ENCODE measurements at regions not wholly inside any gene's neighbourhood (a gene's known extent, or its start where the extent isn't known, plus 50 kb on each side); places are given as distances from the start of the nearest gene placed in this dataset.
"Not testable (repeated sequence)": the region's sequence is repeated elsewhere in the genome, so short reads cannot be mapped to it uniquely, and the experiment has no call there.

DNA sequence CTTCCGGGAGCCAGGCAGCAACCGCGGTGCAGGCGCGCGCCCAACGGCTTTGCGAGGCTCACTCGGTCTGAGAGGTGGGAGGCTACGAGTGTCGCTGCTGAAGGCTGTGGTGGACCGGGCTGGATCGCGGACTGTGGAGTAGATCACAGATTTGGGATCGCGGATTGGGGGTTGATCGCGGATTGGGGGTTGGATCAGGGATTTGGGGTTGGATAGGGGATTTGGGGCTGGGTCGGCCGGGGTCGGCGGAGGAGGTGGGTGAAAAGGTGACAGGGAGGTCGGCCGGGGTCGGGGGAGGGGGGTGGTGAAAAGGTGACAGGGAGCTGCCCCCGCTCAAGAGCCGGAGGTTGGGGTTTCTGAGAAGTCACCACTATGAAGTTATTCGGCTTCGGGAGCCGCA is 1433.6 kb upstream of the TPTE start:
- not testable (repeated sequence) for H3K36me3 Mint-ChIP-seq; H3K4me1 Mint-ChIP-seq; H3K4me3 Mint-ChIP-seq; H3K27ac Mint-ChIP-seq; DNase-seq; H3K9me3 Mint-ChIP-seq; H3K27me3 Mint-ChIP-seq (ENCODE audit: low read depth in 3 of 3)

DNA sequence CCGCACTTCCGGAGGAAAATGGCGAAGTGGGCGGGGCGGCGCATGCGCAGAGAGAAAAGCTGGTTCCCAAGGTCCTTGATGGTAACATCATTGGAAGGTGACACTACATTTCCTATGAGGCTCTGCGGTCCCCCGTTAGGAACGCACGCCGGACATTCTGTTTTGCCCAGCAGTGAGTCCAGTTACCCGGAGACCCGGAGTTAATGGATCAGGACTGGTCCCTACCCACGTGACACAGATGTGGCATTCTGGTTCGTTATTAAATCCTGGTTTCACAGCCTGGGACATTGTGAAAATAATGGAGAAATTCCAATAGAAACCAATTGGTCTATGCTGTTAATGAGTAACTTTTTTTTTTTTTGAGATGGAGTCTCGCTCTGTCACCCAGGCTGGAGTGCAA is 1391.6 kb upstream of the TPTE start:
- peak overlapping the region in 1 of 6 donors; percentile 67 for H3K27ac Mint-ChIP-seq
- peak overlapping the region in 1 of 5 donors; percentile 78 for H3K4me3 Mint-ChIP-seq
- not testable (repeated sequence) for H3K9me3 Mint-ChIP-seq; DNase-seq; H3K36me3 Mint-ChIP-seq; H3K27me3 Mint-ChIP-seq (ENCODE audit: low read depth in 3 of 3); H3K4me1 Mint-ChIP-seq

DNA sequence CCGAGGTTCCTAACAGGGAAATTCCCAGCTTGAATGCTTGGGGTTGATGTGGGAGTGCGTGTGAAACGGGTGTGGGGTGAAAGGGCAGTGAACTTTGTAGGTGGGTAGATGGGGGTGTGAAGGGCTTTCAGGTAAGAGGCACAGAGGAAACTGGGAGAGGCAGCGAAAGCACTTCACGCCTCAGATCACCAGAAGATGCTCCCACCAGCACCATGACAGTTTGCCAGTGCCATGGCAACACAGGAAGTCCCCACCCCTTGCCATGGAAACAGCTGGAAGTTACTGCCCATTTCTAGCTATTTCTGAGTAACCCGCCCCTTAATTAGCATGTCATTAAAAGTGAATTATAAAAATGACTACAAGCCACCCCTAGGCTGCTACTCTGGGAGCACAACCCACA is 1390.6 kb upstream of the TPTE start:
- not testable (repeated sequence) for H3K27ac Mint-ChIP-seq; H3K36me3 Mint-ChIP-seq; DNase-seq; H3K9me3 Mint-ChIP-seq; H3K4me3 Mint-ChIP-seq; H3K27me3 Mint-ChIP-seq (ENCODE audit: low read depth in 3 of 3); H3K4me1 Mint-ChIP-seq

Data from immature natural killer cell (primary cell).